Kidney epithelial cell (primary cell): ENCODE measurements at regions not wholly inside any gene's neighbourhood (a gene's known extent, or its start where the extent isn't known, plus 50 kb on each side); places are given as distances from the start of the nearest gene placed in this dataset.

Experiments
- DNase-seq: peaks from one replicate; pipeline ENCODE4 v3.0.0-alpha.2; 2010; ENCODE audit warnings: low read depth
- H3K27me3 ChIP-seq: 2 replicates; pipeline ENCODE4 v1.6.0; 2011; ENCODE audit warnings: low read length; ENCODE audit not compliant: control insufficient read depth, insufficient read depth
- H3K36me3 ChIP-seq: 2 replicates; pipeline ENCODE4 v1.5.1; 2011; ENCODE audit warnings: low read length; ENCODE audit not compliant: control insufficient read depth, insufficient read depth
- H3K4me3 ChIP-seq: 2 replicates; pipeline ENCODE4 v1.5.1; 2011; ENCODE audit warnings: low read depth, mild to moderate bottlenecking, control low read depth, low read length
- TF ChIP-seq, protein P1 (sequence below): IDR thresholded peaks from 2 replicates; pipeline ENCODE4 v1.5.1; 2011; ENCODE audit warnings: mild to moderate bottlenecking, moderate library complexity, low read length, control low read depth, inconsistent platforms; ENCODE audit not compliant: insufficient read depth, poor library complexity, severe bottlenecking

DNA sequence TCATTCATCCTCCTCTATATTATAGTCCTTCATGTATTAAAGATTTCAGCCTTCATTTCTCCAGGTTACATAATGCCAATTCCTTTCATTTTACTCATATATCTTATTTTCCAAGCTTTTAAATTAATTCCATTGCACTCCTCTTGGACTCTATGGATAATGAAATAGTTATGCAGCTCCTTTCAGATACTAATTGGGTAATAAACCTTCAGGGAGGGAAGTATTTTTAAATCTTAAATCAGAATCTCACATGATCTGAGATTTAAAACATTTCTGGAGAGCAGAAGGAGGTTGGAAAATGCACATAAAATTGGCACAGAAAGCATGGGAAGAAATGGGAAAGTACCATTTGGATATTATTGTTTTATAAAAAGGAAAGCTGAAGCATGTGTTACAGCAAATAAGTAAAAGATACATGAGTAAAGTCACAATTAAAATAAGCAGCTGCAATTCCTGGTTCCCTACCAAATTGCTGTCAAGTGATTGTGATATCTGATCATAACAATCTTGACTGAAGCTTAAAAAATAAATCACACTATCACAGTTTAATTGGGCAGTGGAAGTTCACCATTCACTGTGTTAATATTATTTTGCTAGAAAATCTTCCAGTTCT, 257.9 kb upstream of the NREP start:
- Histone ChIP-seq H3K36me3 (no peaks in the 10 kb centered on the region), H3K27me3 (no peaks in the 10 kb centered on the region), H3K4me3 (no peak overlapping the region)
- TF ChIP-seq, protein P1, sequence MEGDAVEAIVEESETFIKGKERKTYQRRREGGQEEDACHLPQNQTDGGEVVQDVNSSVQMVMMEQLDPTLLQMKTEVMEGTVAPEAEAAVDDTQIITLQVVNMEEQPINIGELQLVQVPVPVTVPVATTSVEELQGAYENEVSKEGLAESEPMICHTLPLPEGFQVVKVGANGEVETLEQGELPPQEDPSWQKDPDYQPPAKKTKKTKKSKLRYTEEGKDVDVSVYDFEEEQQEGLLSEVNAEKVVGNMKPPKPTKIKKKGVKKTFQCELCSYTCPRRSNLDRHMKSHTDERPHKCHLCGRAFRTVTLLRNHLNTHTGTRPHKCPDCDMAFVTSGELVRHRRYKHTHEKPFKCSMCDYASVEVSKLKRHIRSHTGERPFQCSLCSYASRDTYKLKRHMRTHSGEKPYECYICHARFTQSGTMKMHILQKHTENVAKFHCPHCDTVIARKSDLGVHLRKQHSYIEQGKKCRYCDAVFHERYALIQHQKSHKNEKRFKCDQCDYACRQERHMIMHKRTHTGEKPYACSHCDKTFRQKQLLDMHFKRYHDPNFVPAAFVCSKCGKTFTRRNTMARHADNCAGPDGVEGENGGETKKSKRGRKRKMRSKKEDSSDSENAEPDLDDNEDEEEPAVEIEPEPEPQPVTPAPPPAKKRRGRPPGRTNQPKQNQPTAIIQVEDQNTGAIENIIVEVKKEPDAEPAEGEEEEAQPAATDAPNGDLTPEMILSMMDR = no peak
- DNase-seq = no peak

DNA sequence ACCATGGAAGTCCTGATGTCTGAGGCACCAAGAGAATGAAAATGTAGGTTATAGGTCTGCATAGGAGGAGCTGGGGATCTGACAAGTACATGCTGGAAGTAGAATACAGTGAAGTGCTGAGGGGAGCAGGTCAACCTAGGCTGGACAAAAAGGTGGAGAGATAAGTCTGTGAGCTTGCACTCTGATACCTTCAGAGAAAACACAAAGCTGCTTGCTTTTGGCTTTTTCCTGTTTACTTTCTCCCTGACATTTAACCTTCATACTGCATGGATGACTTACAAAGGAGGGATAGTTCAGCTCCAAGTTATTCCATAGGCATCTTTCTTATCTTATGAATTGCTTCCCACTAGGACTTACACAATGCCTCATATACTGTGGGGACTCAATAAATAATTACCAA, 256.7 kb upstream of the NREP start:
- Histone ChIP-seq H3K36me3 (no peaks in the 10 kb centered on the region), H3K27me3 (no peaks in the 10 kb centered on the region), H3K4me3 (no peak overlapping the region)
- DNase-seq = no peak
- TF ChIP-seq, protein P1 = no peak

DNA sequence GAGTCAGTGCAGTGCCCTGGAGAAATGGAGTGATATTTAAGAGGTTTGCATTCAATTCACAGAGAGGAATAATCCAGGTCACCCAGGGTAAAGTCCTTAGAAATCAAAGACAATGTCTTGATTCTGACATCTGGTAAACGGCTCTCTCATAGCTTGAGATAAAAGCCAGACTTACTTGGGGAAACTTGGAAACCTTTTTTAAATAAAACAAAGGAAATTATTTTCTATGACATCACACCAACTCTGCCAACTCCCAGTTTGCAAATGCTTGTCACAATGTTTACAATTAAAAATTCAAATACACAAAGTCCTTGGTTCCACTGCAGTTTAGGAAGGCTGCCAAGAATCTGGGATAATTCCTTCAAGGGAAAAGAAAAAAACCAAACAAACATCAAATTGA, 255.1 kb upstream of the NREP start:
- no peak for DNase-seq
- H3K4me3 ChIP-seq = no peak overlapping the region
- H3K36me3 ChIP-seq = no peaks in the 10 kb centered on the region
- H3K27me3 ChIP-seq = no peaks in the 10 kb centered on the region
- TF ChIP-seq, protein P1 = no peak

DNA sequence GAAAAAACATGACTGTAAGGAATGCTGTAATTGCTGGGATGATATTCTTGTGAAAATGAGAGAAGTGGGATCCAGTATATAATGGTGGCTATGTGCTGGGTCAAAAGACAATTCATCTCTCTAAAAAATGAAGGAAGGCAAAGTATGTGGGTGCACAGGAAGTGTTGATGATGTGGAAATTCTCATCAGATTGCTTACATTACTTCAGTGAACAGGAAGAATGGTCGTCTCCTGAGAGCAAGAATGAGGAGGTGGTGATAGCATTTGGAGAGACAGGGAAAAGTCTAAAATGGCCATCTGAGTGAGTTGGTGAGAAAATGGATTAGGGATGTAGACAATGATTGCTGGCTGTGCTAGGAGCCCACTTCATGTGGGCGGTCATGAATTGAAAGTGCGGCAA, 253.5 kb upstream of the NREP start:
- DNase-seq = no peak
- Histone ChIP-seq H3K36me3 (no peaks in the 10 kb centered on the region), H3K4me3 (no peak overlapping the region), H3K27me3 (no peaks in the 10 kb centered on the region)
- TF ChIP-seq, protein P1 = no peak

DNA sequence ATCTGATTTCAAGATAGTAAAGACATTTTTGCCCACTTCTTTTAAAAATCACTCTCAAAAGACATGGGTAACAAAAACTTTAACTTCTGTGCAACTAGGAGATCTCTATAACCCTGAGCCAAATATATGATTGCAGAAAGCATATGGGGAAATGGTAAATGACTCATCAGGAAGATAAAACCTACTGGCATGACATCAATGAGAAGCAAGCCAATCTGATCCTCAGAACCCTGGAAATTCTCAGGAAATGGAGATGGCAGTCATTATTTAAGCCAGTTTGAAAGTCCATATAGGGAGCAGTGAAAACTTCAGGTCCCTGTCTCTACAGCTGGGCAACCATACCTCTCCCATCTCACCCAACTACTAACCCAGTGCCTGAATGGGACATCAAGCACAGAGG, 249.7 kb upstream of the NREP start:
- H3K36me3 ChIP-seq = no peaks in the 10 kb centered on the region
- TF ChIP-seq, protein P1 = no peak
- DNase-seq = no peak
- no peak overlapping the region for H3K4me3 ChIP-seq
- no peaks in the 10 kb centered on the region for H3K27me3 ChIP-seq

DNA sequence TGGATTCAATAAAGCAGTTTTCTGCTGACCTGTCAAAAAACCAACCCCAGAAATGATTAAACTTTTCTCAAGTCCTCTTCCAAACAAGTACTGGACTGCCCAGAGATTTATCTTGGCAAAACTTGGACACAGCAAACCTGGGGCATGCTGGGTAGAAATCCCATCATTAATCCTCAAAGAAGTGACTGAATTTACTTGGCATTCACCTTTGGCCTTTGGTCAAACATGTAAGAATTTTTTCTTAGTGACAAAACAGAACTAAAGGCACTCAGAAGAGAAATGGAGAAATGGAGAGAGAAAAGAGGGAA, 248.6 kb upstream of the NREP start:
- Histone ChIP-seq H3K4me3 (no peak overlapping the region), H3K36me3 (no peaks in the 10 kb centered on the region), H3K27me3 (no peaks in the 10 kb centered on the region)
- DNase-seq = no peak
- TF ChIP-seq, protein P1 = no peak
